ENCODE measurements at regions not wholly inside any gene's neighbourhood (a gene's known extent, or its start where the extent isn't known, plus 50 kb on each side); places are given as distances from the start of the nearest gene placed in this dataset.

DNA sequence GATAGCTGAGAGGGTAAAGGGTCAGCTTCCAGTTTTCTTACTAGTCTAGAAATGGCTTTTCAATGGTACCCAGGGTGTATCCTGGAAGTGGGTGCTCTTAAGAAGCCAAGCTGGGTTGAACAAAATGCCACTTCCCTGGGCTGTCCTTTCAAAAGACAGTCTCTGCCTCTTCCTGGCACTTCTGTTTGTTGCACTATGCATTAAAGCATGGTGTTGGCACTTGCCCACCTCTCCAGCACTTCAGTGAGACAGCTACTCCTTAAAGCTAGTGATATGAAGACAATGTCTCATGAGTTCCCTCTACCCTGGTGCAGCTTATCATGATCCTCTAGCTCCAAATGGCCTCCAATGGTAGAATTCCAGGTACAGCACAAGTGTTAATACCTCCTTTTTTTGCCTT is 74.3 kb upstream of the IGFBP5 start:
- TF ChIP-seq POLR2AphosphoS5 (IDR thresholded peaks at IDR 0.05; ENCODE audit: low read depth, low read length): no peak
- no peak for TF ChIP-seq POLR2A (IDR thresholded peaks at IDR 0.05; ENCODE audit: low read depth, low read length)
- no peak for TF ChIP-seq PAX5 (IDR thresholded peaks at IDR 0.05; ENCODE audit: insufficient read depth, low read length, severe bottlenecking)

Measured in GM12891 (cell line).